ACC112 (cell line): ENCODE measurements at regions not wholly inside any gene's neighbourhood (a gene's known extent, or its start where the extent isn't known, plus 50 kb on each side); places are given as distances from the start of the nearest gene placed in this dataset.

ENCODE experiments used
- H2AFZ ChIP-seq: fragments of 200-600 bp; sonication (generic); one replicate; pipeline ENCODE4 v1.6.0; 2017; ENCODE audit warnings: antibody characterized with exemption, low read length; ENCODE audit not compliant: unreplicated experiment
- H3K27ac ChIP-seq: fragments of 200-600 bp; sonication (generic); 2 replicates; pipeline ENCODE4 v1.5.1; 2014; ENCODE audit warnings: low read depth, mild to moderate bottlenecking, antibody characterized with exemption, low read length, moderate library complexity
- H3K27me3 ChIP-seq: fragments of 200-600 bp; sonication (generic); 2 replicates; pipeline ENCODE4 v1.6.1; 2014; ENCODE audit warnings: mild to moderate bottlenecking, antibody characterized with exemption, low read length, moderate library complexity, mixed read lengths; ENCODE audit not compliant: insufficient read depth
- H3K36me3 ChIP-seq: fragments of 200-600 bp; sonication (generic); 2 replicates; pipeline ENCODE4 v1.6.1; 2016; ENCODE audit warnings: mild to moderate bottlenecking, antibody characterized with exemption, low read length, moderate library complexity, mixed read lengths; ENCODE audit not compliant: insufficient read depth
- H3K4me1 ChIP-seq: fragments of 200-600 bp; sonication (generic); one replicate; pipeline ENCODE4 v1.6.1; 2016; ENCODE audit warnings: low read length, mixed read lengths; ENCODE audit not compliant: insufficient read depth, unreplicated experiment, control insufficient read depth
- H3K4me3 ChIP-seq: fragments of 200-600 bp; sonication (generic); 2 replicates; pipeline ENCODE4 v1.5.1; 2014; ENCODE audit warnings: mild to moderate bottlenecking, low read depth, low read length
- H3K79me2 ChIP-seq: fragments of 200-600 bp; sonication (generic); one replicate; pipeline ENCODE4 v1.6.0; 2016; ENCODE audit warnings: low read length; ENCODE audit not compliant: control insufficient read depth, unreplicated experiment, insufficient read depth

GRCh38 chr15:70469651-70470555 is 293.5 kb downstream of the UACA start:
- Histone ChIP-seq H3K27me3 (no peaks in the 10 kb centered on the region), H3K4me3 (no peak overlapping the region), H3K4me1 (peaks cover 39% of the 10 kb centered on the region), H3K79me2 (no peaks in the 10 kb centered on the region), H3K36me3 (no peaks in the 10 kb centered on the region), H2AFZ (no peak overlapping the region), H3K27ac (no peak overlapping the region)

GRCh38 chr15:70469182-70469581 is 294.2 kb downstream of the UACA start:
- no peak overlapping the region for H2AFZ ChIP-seq
- 0 out of 2 replicates have a peak, but pooled peaks cover 3% of the 10 kb centered on the region for H3K27me3 ChIP-seq
- no peaks in the 10 kb centered on the region for H3K36me3 ChIP-seq
- peaks cover 35% of the 10 kb centered on the region for H3K4me1 ChIP-seq
- H3K79me2 ChIP-seq = no peaks in the 10 kb centered on the region
- H3K4me3 ChIP-seq = no peak overlapping the region
- H3K27ac ChIP-seq = no peak overlapping the region

- Histone ChIP-seq H3K36me3 (no peaks in the 10 kb centered on the region), H3K27me3 (0 out of 2 replicates have a peak, but pooled peaks cover 3% of the 10 kb centered on the region), H3K79me2 (no peaks in the 10 kb centered on the region), H3K27ac (no peak overlapping the region), H3K4me3 (no peak overlapping the region), H2AFZ (no peak overlapping the region), H3K4me1 (peaks cover 21% of the 10 kb centered on the region)
These were observed 296.3 kb downstream of the UACA start for GRCh38 chr15:70466895-70467529.

DNA sequence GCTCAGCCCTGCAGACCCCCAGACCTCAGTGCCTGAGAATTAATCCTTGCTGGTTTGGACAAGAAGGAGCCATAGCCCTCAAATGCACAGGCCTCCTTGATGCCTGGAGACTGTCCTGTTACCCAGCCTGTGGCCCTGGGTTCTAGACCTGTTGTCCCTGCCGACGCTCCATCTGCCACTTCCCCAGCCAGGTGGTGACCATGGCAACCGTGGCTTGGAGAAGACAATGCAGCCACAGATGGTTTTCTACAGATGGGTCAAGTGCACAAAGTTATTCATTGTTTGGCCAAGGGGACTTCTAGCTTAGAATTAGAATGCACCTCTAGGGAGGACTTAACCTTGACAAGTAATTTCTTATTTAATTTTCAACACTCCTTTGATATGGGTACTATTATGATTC is 297.1 kb downstream of the UACA start:
- H3K4me1 ChIP-seq = peaks cover 21% of the 10 kb centered on the region
- H2AFZ ChIP-seq = no peak overlapping the region
- no peak overlapping the region for H3K4me3 ChIP-seq
- 0 out of 2 replicates have a peak, but pooled peaks cover 3% of the 10 kb centered on the region for H3K27me3 ChIP-seq
- H3K36me3 ChIP-seq = no peaks in the 10 kb centered on the region
- no peak overlapping the region for H3K27ac ChIP-seq
- H3K79me2 ChIP-seq = no peaks in the 10 kb centered on the region

DNA sequence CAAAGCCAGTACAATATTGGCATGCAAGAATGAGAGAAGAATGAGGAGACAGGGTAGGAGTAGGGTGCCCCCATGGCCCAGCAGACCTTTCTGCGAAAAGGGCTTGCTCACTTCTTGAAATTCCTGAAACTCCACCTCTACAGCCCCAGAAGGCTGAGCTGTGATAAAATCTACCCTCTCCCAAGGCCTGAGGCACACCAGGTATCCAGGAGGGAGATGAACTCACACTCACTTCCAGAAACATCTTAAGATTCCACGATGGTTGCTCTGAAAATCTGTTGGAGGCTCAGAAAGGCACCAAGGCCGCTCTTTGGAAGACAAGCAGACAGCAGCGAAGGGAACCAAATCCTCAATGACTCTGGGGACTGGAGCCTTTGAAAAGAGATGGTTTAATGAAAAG is 297.5 kb downstream of the UACA start:
- Histone ChIP-seq H2AFZ (no peak overlapping the region), H3K27ac (no peak overlapping the region), H3K4me1 (peaks cover 24% of the 10 kb centered on the region), H3K79me2 (no peaks in the 10 kb centered on the region), H3K27me3 (0 out of 2 replicates have a peak, but pooled peaks cover 3% of the 10 kb centered on the region), H3K36me3 (no peaks in the 10 kb centered on the region), H3K4me3 (no peak overlapping the region)

GRCh38 chr15:70463453-70463834 is 299.9 kb downstream of the UACA start:
- H3K36me3 ChIP-seq = no peaks in the 10 kb centered on the region
- H3K27ac ChIP-seq = no peak overlapping the region
- H3K79me2 ChIP-seq = no peaks in the 10 kb centered on the region
- H3K27me3 ChIP-seq = 0 out of 2 replicates have a peak, but pooled peaks cover 3% of the 10 kb centered on the region
- H2AFZ ChIP-seq = no peak overlapping the region
- no peak overlapping the region for H3K4me3 ChIP-seq
- H3K4me1 ChIP-seq = peaks cover 30% of the 10 kb centered on the region

DNA sequence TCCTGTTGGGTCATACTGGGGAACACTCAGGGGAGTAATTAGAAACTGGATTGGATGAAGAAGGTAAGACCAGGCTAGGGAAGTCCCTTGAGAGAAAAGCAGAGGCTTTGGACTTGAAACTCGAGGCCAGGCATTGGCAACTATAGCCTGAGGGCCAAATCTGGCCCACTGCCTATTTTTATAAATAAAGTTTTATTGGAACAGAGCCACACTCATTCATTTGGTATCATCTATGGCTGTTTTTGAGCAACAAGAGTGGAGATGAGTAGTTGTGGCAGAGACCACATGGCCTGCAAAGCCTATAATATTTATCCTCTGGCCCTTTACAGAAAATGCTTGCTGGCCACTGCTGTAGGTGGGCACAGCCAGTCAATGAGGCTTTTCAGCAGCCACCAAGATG is 301.4 kb downstream of the UACA start:
- Histone ChIP-seq H3K4me3 (no peak overlapping the region), H3K27me3 (0 out of 2 replicates have a peak, but pooled peaks cover 3% of the 10 kb centered on the region), H3K27ac (no peak overlapping the region), H3K36me3 (no peaks in the 10 kb centered on the region), H3K4me1 (peaks cover 17% of the 10 kb centered on the region), H2AFZ (no peak overlapping the region), H3K79me2 (no peaks in the 10 kb centered on the region)

DNA sequence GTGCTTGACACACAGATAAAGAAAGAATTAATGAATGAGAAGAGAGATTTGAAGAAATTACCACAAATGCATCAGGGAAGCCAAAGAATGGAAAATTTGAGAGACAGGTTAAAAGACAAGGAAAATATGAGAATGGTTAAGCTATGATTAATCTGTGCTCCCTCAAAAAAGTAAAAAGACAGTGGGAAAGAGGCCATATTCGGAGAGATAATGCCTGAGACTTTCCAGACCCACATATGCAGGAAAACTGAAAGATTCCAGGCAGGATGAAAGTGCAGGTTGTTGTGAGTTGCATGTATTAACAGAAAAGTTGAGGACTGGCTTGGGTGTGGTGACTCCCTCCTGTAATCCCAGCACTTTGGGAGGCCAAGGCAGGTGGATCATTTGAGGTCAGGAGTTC is 302.3 kb downstream of the UACA start:
- Histone ChIP-seq H3K27ac (no peak overlapping the region), H3K4me1 (peaks cover 16% of the 10 kb centered on the region), H3K4me3 (no peak overlapping the region), H3K27me3 (0 out of 2 replicates have a peak, but pooled peaks cover 3% of the 10 kb centered on the region), H3K36me3 (no peaks in the 10 kb centered on the region), H3K79me2 (no peaks in the 10 kb centered on the region), H2AFZ (no peak overlapping the region)

GRCh38 chr15:70459312-70459711 is 304.0 kb downstream of the UACA start:
- Histone ChIP-seq H3K27ac (no peak overlapping the region), H3K4me1 (peaks cover 16% of the 10 kb centered on the region), H3K36me3 (no peaks in the 10 kb centered on the region), H3K4me3 (no peak overlapping the region), H3K27me3 (no peaks in the 10 kb centered on the region), H2AFZ (no peak overlapping the region), H3K79me2 (no peaks in the 10 kb centered on the region)

GRCh38 chr15:70453766-70454165 is 309.6 kb downstream of the UACA start:
- Histone ChIP-seq H2AFZ (no peak overlapping the region), H3K27ac (no peak overlapping the region), H3K36me3 (no peaks in the 10 kb centered on the region), H3K4me1 (no peaks in the 10 kb centered on the region), H3K79me2 (no peaks in the 10 kb centered on the region), H3K4me3 (no peak overlapping the region), H3K27me3 (no peaks in the 10 kb centered on the region)

GRCh38 chr15:70453238-70453637 is 310.1 kb downstream of the UACA start:
- H2AFZ ChIP-seq = no peak overlapping the region
- H3K27ac ChIP-seq = no peak overlapping the region
- H3K27me3 ChIP-seq = no peaks in the 10 kb centered on the region
- no peak overlapping the region for H3K4me3 ChIP-seq
- H3K4me1 ChIP-seq = no peaks in the 10 kb centered on the region
- H3K36me3 ChIP-seq = no peaks in the 10 kb centered on the region
- H3K79me2 ChIP-seq = no peaks in the 10 kb centered on the region
